ENCODE measurements at regions not wholly inside any gene's neighbourhood (a gene's known extent, or its start where the extent isn't known, plus 50 kb on each side); places are given as distances from the start of the nearest gene placed in this dataset.

- TF ChIP-seq POLR2A (IDR thresholded peaks at IDR 0.05) (no peak), CTCF (IDR thresholded peaks at IDR 0.05) (no peak)
Measured at GRCh38 chr2:56013475-56013874, 89.9 kb upstream of the EFEMP1 start.
